Stimulated activated CD8-positive, alpha-beta memory T cell treated with anti-CD3 and anti-CD28 coated beads, Interleukin-12 subunit alpha, Interleukin-12 subunit beta, amount 100 ng/mL, for 24 hours (primary cell): ENCODE measurements at regions not wholly inside any gene's neighbourhood (a gene's known extent, or its start where the extent isn't known, plus 50 kb on each side); places are given as distances from the start of the nearest gene placed in this dataset.

ENCODE experiments used
- DNase-seq: peaks from one replicate; pipeline ENCODE4 v3.0.0-alpha.2; 2020; ENCODE audit errors: extremely low read depth

- DNase-seq, result no peak
These were observed 113.5 kb upstream of the C10orf90 start for GRCh38 chr10:126783806-126784557.

DNA sequence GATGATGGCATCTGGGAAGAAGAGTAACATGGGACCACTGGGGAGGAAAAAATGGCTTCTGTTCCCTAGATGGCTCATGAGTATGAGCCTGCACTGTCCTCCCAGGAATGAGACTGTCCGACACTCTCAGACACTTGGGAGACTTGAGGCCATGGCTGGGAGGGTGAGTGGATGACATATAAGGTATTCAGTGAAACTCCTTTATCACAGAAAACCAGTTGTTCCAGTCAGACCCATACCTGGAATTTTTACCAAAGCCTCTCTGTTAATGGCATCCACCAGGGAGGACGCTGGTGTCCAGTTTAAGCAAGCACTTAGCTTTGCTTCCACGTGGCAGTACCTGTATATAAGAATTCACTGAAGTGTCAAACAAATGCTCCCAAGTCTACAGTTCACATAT lies 116.7 kb upstream of the C10orf90 start:
- DNase-seq, result no peak

- DNase-seq, result no peak
These were observed 109.9 kb upstream of the DOCK1 start for GRCh38 chr10:126795318-126795717.

DNA sequence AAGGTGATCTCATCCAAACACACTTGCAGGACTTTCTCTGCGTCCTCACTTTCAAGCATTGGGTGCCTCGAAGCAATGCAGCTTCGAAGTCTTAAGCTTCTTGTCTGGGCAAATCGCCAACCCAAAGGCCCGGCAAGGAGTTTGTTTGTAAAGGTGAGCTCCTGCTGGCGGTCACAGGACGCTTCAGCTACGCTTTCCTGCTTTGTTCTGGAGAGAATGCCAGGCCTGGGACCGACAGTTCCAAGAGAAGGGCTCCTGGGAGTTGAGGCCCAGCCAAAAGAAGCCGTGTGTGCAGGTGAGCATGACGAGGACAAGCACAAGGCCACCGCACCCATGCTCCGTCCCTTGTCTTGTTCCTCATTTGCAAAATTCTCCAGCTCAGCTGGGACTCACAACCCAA lies 106.6 kb upstream of the DOCK1 start:
- no peak for DNase-seq

DNA sequence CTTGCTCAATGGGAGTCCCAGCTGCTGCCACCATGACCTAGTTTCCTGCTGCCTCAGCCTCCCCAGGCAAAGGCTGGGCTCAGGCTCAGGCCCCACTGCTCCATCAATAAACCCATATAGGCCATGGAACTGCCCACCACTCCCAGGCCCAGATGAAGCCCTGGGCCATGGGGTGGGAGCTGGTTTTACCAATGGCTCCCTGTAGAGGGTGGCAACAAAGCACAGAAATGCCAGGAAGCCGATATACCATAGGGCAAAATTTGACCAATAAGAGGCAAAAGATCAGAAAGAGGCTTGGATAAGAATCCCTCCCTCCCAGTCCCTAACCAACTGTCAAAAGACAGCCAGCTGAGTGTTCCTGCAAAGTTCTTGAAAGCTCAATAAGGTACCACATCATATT lies 101.8 kb upstream of the DOCK1 start:
- no peak for DNase-seq

DNA sequence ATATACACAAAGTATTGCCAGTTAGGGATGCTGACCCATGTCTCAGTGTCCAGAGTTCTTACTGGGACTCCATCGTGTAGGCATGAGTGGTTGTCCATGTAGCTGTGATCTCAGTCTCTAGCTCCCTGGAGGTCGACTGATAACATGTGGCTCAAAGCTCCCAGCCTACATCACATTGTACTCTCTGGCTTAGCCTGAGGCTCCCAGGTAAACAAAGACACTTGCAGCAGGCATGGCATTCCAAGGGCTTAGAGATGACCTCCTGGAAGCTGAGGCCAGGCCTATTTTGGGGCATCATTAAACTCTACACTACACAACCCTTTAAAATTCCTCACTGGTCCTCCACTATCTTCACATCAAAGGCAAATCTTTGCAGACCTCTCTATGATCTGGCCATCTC lies 100.8 kb upstream of the DOCK1 start:
- no peak for DNase-seq

- no peak for DNase-seq
These were observed 98.7 kb upstream of the DOCK1 start for GRCh38 chr10:126806498-126806897.

DNA sequence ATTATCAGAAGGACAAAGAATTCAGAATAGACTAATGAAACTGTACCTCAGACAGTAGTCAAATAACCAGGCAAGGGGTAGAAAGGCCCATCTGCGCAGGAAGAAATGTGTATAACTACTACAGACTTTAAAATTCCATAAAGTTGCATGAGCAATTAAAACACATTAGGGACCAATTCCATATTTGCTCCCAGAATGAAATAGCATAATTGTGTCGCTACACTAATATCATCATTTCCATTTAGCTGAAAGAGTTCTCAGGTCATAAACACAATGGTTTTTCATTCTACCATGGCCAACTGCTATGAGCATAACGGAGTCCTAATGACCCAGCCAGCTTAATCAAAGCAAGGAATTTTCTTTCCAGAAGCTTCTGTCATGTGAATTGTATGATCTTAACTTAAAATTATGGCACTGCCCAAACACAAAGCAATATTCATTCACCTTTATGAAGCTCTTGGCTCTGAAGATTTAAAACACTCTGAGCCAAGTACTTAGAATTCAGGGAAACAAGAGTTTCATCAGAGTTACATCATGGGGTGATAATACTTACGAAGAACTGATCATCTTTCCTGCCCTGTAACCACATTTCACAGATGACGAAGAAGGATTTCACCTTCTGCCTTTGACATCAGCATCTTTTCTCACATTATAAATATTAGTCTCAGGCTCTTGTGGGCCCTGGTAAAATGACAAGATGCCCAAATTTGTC lies 98.1 kb upstream of the DOCK1 start:
- DNase-seq, result no peak

DNA sequence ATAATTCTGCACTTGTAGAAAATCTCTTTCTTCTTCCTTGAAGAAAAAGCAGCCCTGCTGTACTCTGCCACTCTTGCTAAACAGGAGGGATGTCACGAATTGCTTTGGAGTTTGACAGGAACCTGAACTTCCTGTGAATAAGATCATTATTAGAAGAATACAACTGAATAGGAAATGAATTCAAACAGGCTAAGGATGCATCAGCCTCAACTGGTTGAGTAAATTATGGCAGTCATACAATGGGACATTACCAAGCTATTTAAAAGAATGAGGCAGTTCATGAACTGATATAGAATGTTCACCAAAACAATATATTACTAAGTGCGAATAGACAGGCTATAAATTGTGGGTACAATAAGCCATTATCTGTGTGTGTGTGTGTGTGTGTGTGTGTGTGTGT lies 97.1 kb upstream of the DOCK1 start:
- DNase-seq, result no peak

- no peak for DNase-seq
These were observed 91.8 kb upstream of the DOCK1 start for GRCh38 chr10:126813432-126813831.

GRCh38 chr10:126833542-126833941 lies 71.7 kb upstream of the DOCK1 start:
- no peak for DNase-seq

DNA sequence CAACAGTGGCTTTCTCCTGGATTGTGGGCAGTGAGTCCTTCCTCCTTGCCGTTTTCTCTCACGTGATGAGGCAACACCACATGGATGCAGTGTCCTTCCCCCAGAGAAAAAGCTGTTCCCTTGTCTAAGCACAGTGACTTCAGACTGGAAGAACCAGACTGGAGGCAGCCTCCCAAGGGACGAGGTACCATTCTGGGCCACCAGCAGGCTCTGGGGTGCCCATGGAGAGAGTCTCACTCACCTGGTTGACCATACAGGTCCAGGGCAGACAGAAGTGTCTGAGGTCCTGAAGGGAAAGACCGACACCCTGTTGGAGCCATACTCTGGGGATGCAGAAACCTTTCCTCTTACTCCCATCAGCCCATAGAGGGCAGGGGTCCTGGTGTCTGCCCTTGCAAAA lies 69.2 kb upstream of the DOCK1 start:
- no peak for DNase-seq

- DNase-seq, result no peak
These were observed 66.9 kb upstream of the DOCK1 start for GRCh38 chr10:126838316-126838715.

- no peak for DNase-seq
These were observed 66.0 kb upstream of the DOCK1 start for GRCh38 chr10:126839094-126839761.

DNA sequence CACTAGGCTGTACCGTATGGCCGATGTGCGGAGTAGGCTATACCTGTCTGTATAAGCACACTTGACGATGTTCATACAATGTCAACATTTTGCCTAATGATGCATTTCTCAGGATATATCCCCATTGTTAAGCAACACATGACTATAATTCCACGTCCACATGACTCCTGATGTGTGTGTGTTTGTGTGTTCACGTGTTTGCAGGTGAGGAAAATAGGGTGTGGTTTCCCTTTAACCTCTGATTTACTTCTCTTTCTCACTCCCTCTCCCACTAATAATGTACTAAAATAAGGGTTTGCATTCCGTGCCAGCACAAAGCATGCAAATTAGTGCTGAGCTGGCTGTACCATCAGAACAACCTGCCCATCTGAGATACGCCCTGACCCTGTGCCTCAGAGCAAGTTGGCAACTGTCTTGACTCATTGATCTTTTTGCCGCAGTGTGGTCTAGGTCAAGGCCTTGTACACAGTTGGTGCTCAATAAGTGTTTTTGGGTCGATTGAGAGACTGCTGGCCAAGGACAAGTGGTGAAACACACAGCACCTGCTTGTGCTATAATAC lies 64.6 kb upstream of the DOCK1 start:
- no peak for DNase-seq

DNA sequence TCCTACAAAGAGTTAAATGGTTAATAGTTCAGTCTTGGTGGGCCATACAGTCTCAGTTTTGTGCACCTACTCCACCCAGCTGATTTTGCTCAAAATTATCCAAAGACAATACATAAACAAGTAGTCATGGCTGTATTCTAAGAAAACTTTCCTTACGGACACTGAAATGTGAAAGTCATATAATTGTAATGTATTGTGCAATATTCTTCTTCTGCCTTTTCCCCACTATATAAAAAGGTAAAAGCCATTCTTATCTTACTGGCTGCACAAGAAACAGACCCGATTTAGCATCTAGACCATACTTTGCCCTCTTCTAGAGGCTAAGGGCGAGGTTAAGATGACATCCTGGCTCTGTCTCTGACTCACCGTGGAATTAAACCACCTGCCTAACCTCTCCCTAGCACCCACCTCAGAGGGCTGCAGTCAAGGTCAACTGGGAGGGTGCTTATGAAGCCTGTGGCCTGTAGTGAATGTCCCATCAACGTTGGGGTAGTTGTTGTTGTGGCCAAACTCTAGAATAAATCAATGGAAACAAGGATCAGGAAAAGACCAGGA lies 63.8 kb upstream of the DOCK1 start:
- no peak for DNase-seq

DNA sequence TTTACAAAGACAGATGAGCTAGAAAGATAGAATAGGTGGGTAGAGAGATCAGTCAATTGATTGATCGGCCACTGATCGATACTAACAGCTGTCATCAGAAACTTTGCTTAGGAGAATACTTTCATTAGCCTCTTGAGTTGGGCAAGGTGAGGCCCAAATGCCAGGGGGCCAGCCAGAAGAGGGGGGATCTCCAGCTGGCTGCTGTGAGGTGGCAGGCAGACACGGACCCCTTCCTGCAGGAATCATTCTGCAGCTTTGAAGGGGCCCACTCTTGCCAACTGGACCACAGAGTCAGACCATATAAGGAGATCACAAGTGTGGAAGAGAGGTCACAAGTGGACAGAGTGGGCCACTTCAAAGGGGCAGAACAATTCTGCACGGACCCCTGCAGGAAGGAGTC lies 62.9 kb upstream of the DOCK1 start:
- no peak for DNase-seq

- DNase-seq, result no peak
These were observed 62.4 kb upstream of the DOCK1 start for GRCh38 chr10:126842836-126843235.

DNA sequence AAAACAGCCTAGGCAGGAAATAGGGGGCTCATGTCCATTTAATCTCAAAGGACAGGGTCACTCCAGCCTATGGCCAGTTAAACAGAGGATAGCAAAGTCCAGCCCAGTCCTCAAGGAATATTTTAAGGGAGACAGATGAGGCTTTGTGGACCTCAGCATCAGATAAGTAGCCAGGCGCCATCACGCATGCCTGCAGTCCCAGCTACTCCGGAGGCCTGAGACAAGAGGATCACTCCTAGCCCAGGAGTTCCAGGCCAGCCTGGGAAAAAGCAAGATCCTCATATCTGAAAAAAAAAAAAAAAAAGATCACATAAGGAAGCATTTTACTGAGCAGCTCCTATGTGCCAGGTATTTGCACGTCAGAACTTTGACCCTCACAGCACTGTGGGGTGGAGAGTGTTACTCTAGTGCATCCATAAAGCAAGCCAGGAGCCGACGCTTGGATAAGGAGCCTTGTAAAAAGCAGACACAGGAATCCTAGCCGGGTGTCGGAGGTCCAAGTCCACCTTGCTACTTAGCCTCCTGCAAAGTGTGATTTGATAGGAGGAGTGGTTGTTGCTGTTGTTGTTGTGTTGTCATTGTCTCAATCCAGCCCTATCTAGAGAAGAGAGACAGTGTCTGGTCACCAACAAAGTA lies 61.8 kb upstream of the DOCK1 start:
- no peak for DNase-seq

- DNase-seq, result no peak
These were observed 60.8 kb upstream of the DOCK1 start for GRCh38 chr10:126844406-126844805.

DNA sequence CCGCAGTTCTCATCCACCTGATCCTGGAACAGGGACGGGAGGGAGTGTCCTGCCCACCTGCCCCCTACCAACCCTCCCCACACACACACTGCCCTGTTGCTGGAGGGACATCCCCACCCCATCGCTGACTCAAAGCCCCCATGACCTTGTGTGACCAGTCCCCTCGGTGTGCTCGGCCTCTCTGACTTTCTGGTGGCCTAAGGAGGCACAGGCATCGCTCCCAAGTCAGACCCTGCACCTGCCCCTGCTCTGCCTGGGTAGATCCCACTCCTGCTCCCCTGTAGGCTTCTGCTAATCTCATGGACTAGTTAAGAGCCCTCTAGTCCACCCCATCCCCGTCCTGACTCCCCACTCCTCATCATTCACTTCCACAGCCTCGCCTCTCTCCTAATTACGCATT lies 58.8 kb upstream of the DOCK1 start:
- no peak for DNase-seq

DNA sequence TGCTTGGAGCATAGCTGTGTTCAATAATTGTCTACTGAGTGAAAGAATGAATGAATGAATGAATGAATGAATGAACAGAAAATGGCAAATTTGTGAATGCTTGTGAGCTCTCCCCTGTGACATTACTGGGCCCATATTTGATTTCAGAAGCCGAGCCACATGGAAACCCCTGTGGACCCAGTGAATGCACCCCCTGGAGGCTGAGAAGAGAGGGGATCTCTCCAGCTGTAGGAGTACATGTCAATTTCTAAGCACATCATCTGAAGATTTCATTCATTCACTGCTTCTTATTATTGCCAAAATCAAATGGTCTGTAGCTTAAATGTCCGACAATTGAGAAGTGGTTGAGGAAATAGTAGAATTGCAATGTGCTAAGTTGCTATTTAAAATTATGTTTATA lies 58.3 kb upstream of the DOCK1 start:
- DNase-seq, result no peak
